ENCODE measurements at regions not wholly inside any gene's neighbourhood (a gene's known extent, or its start where the extent isn't known, plus 50 kb on each side); places are given as distances from the start of the nearest gene placed in this dataset.

DNA sequence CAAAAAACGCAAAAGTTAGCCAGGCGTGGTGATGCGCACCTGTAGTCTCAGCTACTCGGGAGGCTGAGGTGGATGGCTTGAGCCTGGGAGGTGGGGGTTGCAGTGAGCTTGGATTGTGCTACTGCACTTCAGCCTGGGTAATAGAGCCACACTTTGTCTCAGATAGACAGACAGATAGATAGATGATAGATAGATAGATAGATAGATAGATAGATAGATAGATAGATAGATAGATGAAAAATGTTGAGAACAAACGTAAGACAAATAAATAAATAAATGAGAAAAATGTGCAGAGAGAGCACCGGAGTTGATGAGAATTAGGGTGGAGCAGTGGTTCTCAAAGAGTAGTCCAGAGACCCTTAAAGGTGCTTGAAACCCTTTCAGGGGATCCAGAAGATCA, 58.4 kb upstream of the ARL8B start:
- DNase-seq: no peak

DNA sequence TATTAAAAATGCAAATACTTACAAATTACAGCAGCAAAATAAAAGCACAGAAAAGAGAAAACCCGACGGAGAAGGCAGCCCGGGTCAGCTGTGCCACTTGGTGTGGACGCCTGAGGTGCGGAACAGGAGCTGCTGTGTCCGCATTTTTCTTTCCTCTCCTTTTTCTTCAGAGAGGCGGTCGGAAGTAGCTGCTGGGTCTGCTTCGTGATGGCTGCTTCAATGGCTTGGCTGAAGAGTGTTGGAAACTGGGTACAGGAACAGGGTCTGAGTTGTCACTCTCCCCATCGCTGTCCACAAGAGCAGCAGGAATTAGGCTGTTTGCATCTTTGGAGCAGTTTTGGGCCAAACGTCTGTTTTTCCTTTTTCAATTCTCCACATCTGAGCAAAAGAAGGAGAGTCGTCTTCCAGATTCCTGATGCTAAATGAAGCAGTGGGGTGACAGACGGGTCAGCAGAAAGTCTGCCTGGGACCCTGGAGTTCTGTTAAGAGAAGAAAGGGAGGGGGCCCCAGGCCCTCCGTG, 53.5 kb upstream of the ARL8B start:
- intact Hi-C loops (cut with DNase I): no loop called here
- DNase-seq: no peak

More for the DNA sequence above, 58.4 kb upstream of the ARL8B start:
- intact Hi-C loops (cut with DNase I): no loop called here

DNA sequence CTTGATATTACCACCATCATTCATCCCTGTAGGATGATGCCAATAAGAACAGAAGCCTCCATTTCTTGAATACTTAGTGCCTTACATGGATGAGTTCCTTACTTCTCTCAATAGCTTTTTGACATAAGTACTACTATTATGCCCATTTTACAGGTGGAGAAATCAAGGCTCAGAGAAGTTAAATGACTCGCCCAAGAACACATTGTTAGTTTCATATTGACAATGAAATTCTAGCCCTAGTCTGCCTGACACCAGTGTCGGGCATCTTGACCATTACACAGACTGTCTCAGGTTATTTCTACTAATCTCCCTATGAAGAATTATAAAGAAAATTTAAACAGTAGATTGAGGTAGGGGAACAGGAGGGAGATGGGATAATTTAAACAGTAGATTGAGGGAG, 52.5 kb upstream of the ARL8B start:
- intact Hi-C loops (cut with DNase I): no loop called here
- no peak for DNase-seq

DNA sequence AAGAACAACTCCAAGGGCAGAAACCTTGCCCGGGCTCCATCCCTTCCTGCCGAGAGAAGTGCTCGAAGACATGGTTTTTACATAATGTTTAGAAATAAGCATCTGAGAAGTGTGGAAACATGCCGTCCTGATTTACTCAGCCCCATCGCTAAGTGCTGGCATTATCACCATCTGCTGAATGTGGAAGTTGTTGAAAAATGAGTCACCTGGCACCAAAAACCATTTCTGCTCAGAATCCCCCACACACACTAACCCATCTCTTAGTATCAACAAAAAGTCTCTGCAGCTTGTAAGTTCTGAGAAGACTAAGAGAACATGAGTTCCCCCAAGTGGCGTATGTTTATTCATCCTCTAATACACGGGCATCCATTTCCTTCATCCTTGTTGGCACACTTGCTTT, 51.0 kb upstream of the ARL8B start:
- intact Hi-C loops (cut with DNase I): no loop called here
- peak in 3 of 10 donors; percentile 12 to 77 (median 16) for DNase-seq

DNA sequence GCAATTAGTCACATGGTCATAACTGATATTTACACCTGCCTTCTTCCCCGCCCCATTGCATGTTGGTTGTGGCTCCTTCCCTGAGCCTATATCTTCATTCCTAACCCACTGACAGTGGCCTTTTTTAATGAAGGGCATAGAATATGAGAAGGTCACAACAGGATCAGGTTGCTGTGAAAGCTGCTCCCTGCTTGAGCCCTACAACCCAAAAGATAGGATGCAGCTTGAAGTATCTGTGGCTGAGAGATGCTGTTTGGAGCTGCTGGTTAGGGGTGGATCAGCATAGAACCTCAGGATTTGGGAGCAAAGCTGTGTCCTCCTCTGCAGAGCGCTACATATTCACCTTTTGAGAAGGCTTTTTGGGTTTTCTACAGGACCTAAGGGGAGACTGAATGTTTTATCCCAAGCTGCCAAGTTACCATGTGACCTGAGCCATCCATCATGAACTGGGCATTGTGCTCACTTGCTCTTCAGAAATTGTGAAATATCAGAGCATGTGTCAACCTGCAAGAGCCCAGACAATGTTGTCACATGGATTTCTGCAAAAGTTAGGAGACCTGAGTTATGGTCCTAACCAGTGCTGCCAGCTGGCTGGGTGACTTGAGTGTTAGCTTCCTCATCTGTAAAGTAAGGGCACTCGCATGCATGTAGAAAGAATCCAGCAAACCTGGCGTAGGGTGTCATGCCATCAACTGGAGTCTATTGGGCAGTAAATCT, 49.8 kb upstream of the ARL8B start:
- intact Hi-C loops (cut with DNase I): no loop called here
- no peak for DNase-seq

Data from posterior cingulate gyrus (tissue), 11 donors.